ENCODE measurements at regions not wholly inside any gene's neighbourhood (a gene's known extent, or its start where the extent isn't known, plus 50 kb on each side); places are given as distances from the start of the nearest gene placed in this dataset.

DNA sequence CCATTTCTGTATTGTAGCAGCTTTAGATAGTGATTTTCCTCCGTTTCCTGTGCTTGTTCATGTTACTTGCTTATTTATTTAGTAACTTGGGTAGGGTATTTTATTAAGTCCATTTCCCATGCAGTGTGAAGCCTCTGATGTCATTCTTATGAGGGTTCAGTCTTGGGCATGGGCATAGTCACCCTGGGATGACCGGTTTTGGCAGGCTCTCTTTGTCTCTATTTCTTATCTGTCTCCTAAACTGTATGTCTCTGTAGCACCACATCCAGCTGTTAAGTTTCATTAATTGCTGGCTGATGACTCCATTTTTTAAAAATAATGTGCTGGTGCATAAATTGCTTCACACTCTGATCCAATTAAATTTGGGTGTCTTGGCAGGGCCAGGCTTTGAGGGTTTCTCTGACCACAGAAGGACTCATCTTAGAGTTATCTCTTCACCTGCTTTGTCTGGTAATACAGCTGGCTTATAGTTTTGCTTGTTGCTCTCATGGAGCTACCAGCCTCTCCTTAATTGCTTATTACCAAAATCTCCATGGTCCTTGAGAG lies 173.3 kb upstream of the VLDLR start (continued):
- TF ChIP-seq, protein P1, sequence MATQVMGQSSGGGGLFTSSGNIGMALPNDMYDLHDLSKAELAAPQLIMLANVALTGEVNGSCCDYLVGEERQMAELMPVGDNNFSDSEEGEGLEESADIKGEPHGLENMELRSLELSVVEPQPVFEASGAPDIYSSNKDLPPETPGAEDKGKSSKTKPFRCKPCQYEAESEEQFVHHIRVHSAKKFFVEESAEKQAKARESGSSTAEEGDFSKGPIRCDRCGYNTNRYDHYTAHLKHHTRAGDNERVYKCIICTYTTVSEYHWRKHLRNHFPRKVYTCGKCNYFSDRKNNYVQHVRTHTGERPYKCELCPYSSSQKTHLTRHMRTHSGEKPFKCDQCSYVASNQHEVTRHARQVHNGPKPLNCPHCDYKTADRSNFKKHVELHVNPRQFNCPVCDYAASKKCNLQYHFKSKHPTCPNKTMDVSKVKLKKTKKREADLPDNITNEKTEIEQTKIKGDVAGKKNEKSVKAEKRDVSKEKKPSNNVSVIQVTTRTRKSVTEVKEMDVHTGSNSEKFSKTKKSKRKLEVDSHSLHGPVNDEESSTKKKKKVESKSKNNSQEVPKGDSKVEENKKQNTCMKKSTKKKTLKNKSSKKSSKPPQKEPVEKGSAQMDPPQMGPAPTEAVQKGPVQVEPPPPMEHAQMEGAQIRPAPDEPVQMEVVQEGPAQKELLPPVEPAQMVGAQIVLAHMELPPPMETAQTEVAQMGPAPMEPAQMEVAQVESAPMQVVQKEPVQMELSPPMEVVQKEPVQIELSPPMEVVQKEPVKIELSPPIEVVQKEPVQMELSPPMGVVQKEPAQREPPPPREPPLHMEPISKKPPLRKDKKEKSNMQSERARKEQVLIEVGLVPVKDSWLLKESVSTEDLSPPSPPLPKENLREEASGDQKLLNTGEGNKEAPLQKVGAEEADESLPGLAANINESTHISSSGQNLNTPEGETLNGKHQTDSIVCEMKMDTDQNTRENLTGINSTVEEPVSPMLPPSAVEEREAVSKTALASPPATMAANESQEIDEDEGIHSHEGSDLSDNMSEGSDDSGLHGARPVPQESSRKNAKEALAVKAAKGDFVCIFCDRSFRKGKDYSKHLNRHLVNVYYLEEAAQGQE (IDR thresholded peaks at IDR 0.05; ENCODE audit: unreplicated experiment) = no peak
- TF ChIP-seq EZH2phosphoT487 (IDR thresholded peaks at IDR 0.05; ENCODE audit: unreplicated experiment) (no peak), POLR2AphosphoS5 (IDR thresholded peaks at IDR 0.05; ENCODE audit: low read depth) (no peak)
- TF ChIP-seq, protein P2, sequence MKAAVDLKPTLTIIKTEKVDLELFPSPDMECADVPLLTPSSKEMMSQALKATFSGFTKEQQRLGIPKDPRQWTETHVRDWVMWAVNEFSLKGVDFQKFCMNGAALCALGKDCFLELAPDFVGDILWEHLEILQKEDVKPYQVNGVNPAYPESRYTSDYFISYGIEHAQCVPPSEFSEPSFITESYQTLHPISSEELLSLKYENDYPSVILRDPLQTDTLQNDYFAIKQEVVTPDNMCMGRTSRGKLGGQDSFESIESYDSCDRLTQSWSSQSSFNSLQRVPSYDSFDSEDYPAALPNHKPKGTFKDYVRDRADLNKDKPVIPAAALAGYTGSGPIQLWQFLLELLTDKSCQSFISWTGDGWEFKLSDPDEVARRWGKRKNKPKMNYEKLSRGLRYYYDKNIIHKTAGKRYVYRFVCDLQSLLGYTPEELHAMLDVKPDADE (IDR thresholded peaks at IDR 0.05) = no peak

DNA sequence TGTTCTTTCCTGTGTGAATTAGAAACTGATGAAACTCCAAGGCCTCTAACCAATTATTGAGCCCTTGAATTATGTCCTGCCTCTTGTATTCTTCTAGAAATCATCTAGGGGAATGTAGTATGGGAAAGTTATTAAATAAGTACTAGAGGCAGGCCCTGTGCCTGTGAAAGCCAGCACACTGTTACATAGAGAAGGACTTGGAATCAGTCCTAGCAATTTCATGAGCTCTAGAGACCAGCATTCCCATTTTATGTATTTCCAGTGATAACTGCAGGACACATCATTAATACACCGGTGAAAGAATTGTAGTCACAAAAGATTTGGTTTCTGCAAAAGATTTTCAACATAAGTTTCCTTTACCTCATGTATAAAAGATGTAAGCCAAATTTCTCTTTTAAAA lies 168.5 kb upstream of the VLDLR start:
- Histone ChIP-seq H2AFZ (no peak overlapping the region), H3K9me2 (ENCODE audit: insufficient read depth) (no peaks in the 10 kb centered on the region), H4K20me1 (replicated peaks; ENCODE audit: insufficient read depth) (no peaks in the 10 kb centered on the region), H3K4me1 (ENCODE audit: insufficient read depth) (0 out of 2 replicates have a peak, but pooled peaks cover 10% of the 10 kb centered on the region), H3K36me3 (ENCODE audit: insufficient read depth) (no peaks in the 10 kb centered on the region), H3K4me3 (no peak overlapping the region), H3K4me2 (no peak overlapping the region), H3F3A (replicated peaks; ENCODE audit: low read depth) (no peaks in the 10 kb centered on the region), H3K27ac (ENCODE audit: low read depth) (no peak overlapping the region), H3K27me3 (ENCODE audit: insufficient read depth) (no peaks in the 10 kb centered on the region), H3K79me2 (replicated peaks; ENCODE audit: insufficient read depth) (no peaks in the 10 kb centered on the region)
- Mint-ChIP-seq H3K36me3 (ENCODE audit: low read depth) (peaks cover 7% of the 10 kb centered on the region; the same call in 1 of the 3 replicates), H3K4me1 (peaks cover 9% of the 10 kb centered on the region), H3K9me3 (no peaks in the 10 kb centered on the region), H3K4me3 (no peak overlapping the region), H3K27ac (no peak overlapping the region), H3K27me3 (ENCODE audit: insufficient read depth, low read depth, poor library complexity) (no peaks in the 10 kb centered on the region)
- TF ChIP-seq NANOG (IDR thresholded peaks at IDR 0.05; ENCODE audit: borderline replicate concordance) = no peak
- TF ChIP-seq, protein P1 (IDR thresholded peaks at IDR 0.05; ENCODE audit: unreplicated experiment) = no peak
- no peak for ATAC-seq
- DNase-seq (ENCODE audit: low spot score) = no peak
